ENCODE measurements at regions not wholly inside any gene's neighbourhood (a gene's known extent, or its start where the extent isn't known, plus 50 kb on each side); places are given as distances from the start of the nearest gene placed in this dataset.

DNA sequence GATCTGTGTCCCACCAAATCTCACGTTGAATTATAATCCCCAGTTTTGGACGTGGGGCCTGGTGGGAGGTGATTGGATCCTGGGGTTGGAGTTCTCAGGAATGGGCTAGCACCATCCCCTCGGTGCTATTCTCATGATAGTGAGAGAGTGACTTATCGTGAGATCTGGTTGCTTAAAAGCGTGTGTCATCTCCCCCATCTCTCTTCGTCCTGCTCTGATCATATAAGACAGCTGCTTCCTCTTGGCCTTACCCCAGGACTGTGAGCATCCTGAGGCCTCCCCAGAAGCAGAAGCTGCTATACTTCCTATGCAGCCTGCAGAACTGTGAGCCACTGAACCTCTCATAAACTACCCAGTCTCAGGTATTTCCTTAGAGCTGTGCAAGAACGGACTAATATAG is 163.7 kb upstream of the NDUFV2 start:
- no peak for TF ChIP-seq POLR2AphosphoS5 (IDR thresholded peaks at IDR 0.05)
- TF ChIP-seq, protein P1, sequence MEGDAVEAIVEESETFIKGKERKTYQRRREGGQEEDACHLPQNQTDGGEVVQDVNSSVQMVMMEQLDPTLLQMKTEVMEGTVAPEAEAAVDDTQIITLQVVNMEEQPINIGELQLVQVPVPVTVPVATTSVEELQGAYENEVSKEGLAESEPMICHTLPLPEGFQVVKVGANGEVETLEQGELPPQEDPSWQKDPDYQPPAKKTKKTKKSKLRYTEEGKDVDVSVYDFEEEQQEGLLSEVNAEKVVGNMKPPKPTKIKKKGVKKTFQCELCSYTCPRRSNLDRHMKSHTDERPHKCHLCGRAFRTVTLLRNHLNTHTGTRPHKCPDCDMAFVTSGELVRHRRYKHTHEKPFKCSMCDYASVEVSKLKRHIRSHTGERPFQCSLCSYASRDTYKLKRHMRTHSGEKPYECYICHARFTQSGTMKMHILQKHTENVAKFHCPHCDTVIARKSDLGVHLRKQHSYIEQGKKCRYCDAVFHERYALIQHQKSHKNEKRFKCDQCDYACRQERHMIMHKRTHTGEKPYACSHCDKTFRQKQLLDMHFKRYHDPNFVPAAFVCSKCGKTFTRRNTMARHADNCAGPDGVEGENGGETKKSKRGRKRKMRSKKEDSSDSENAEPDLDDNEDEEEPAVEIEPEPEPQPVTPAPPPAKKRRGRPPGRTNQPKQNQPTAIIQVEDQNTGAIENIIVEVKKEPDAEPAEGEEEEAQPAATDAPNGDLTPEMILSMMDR (IDR thresholded peaks at IDR 0.05) = no peak
- no peak for TF ChIP-seq POLR2A (IDR thresholded peaks at IDR 0.05)
- no peak for DNase-seq (ENCODE audit: low spot score)
- Histone ChIP-seq H3K27me3 (replicated peaks; ENCODE audit: insufficient read depth) (no peaks in the 10 kb centered on the region), H3K9me3 (no peaks in the 10 kb centered on the region), H3K4me1 (replicated peaks) (no peaks in the 10 kb centered on the region), H3K27ac (no peak overlapping the region), H3K36me3 (no peaks in the 10 kb centered on the region), H3K4me3 (no peak overlapping the region)
- intact Hi-C loops (cut with DNase I) = no loop called here
- WGBS = 76% methylated on average over 7 of the region's 7 CpGs

DNA sequence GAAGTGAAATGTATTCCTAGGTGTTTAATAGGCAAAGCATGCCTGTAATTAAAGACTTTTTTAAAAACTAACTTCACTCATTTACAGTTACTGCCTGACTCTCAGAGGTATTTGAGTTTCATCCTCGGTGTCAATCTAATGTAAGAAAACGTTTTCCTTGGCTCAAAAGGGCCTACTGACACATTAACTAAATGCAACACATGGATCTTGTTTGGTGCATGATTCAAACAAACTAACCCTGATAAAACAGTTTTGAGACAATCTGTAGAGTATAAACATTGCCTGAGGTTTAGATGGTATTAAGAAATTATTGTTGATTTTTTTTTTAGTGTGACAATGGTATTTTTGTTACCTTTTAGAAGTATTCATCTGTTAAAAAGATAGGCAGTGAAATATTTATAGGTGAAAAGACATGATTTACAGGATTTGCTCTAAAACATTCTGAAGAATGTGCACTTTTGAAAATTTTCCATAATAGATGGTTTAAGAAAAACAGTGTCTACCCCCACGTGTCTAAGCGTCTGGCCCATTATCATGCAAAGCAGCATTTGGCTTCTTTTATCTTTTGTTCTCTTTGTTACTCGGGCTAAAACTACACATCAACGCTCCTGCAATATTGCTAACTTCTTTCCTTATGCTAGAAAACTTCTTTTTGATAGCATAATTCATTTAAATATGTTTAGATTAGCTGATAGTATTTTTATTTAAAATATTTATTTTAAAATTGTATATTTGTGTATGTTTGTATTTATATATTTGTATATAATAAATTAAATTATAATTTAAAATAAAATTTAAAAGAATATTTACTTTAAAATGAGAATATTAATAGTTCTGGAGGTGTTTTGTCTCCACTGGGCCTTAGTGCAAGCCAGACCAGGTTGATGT is 160.2 kb upstream of the NDUFV2 start:
- WGBS = 59% methylated on average over 6 of the region's 6 CpGs
- DNase-seq (ENCODE audit: low spot score) = no peak
- Histone ChIP-seq H3K9me3 (no peaks in the 10 kb centered on the region), H3K27me3 (replicated peaks; ENCODE audit: insufficient read depth) (no peaks in the 10 kb centered on the region), H3K4me3 (no peak overlapping the region), H3K36me3 (no peaks in the 10 kb centered on the region), H3K27ac (no peak overlapping the region), H3K4me1 (replicated peaks) (no peaks in the 10 kb centered on the region)
- intact Hi-C loops (cut with DNase I) = no loop called here
- TF ChIP-seq, protein P1 (IDR thresholded peaks at IDR 0.05) = no peak
- TF ChIP-seq POLR2A (IDR thresholded peaks at IDR 0.05) (no peak), POLR2AphosphoS5 (IDR thresholded peaks at IDR 0.05) (no peak)

DNA sequence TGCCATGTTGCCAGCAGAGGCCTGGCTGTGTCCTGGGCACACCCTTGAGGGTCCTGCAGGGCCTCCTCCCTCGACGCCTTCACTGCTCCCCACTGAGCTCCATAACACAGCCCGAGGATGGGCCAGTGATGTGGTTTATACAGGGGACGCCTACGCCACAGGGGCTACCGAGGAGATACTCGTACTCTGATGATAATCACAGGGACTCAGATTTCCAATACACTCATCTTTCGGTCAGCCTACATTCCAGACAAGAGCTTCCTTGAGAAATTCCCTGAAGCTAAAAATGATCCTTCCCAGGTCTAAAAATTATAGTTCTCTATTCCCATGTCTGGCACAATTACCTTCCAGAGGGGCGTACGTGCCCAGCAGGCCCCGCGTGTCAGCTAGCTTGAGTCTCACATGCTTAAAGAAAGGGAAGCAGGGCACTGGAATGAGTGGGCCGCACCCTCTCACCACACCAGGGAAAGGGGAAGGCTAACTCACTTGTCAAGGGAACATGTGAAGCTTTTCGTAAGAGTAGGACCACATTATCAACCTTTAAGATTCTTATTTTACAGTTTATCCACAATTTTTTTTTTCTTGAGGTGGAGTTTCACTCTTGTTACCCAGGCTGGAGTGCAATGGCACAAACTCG is 159.5 kb upstream of the NDUFV2 start:
- no peak overlapping the region for H3K27ac ChIP-seq
- WGBS = 93% methylated on average over 15 of the region's 15 CpGs
- TF ChIP-seq, protein P1 (IDR thresholded peaks at IDR 0.05) = no peak
- TF ChIP-seq POLR2A (IDR thresholded peaks at IDR 0.05) (no peak), POLR2AphosphoS5 (IDR thresholded peaks at IDR 0.05) (no peak)
- H3K4me3 ChIP-seq = no peak overlapping the region
- H3K27me3 ChIP-seq (replicated peaks; ENCODE audit: insufficient read depth) = no peaks in the 10 kb centered on the region
- no peaks in the 10 kb centered on the region for H3K4me1 ChIP-seq (replicated peaks)
- H3K36me3 ChIP-seq = no peaks in the 10 kb centered on the region
- H3K9me3 ChIP-seq = no peaks in the 10 kb centered on the region
- intact Hi-C loops (cut with DNase I) = no loop called here
- no peak for DNase-seq (ENCODE audit: low spot score)

DNA sequence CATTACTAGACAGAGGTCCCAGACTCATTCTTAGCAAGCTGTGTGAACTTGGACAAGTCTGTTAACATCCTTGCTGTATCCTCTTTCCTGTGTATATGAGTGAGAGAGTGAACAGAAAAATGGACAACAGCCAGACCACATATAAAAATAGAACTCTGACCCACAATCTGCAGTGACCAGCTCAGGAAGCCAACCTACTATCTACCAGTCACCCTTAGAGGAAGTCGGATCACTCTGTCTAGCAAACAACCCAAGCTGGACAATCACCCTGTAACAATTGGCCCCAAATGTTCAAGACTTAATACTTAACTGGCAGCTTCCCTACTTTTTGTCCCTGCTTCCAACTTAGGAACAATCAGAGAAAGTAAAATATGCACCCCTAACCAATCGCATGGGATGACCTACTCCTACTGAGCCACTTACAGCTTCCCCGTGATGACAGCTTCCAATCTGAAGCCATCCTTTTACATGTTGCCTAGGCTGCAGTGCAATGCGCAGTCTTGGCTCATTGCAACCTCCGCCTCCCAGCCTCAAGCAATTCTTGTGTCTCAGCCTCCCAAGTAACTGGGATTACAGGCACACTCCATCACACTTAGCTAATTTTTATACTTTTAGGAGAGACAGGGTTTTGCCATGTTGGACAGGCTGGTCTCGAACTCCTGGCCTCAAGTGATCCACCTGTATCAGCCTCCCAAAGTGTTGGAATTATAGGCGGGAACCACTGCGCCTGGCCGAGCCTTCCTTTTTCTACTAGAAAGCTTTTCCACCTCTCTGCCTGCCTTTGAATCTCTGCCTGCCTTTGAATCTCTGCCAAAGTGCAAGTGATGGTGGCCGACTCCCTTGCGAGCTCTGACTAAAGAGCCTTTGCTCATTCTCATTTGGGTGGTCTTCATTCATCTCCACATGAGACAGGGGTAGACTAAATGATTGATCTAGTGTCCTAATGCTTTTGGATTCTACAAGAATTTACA is 158.3 kb upstream of the NDUFV2 start:
- DNase-seq (ENCODE audit: low spot score) = no peak
- TF ChIP-seq POLR2A (IDR thresholded peaks at IDR 0.05) (no peak), POLR2AphosphoS5 (IDR thresholded peaks at IDR 0.05) (no peak)
- TF ChIP-seq, protein P1 (IDR thresholded peaks at IDR 0.05) = no peak
- 85% methylated on average over 11 of the region's 11 CpGs for WGBS

More for the DNA sequence above, 158.3 kb upstream of the NDUFV2 start:
- Histone ChIP-seq H3K27me3 (replicated peaks; ENCODE audit: insufficient read depth) (no peaks in the 10 kb centered on the region), H3K9me3 (no peaks in the 10 kb centered on the region), H3K4me1 (replicated peaks) (no peaks in the 10 kb centered on the region), H3K36me3 (no peaks in the 10 kb centered on the region), H3K4me3 (no peak overlapping the region), H3K27ac (no peak overlapping the region)
- intact Hi-C loops (cut with DNase I) = no loop called here

All from prostate gland (tissue), 2 donors.